GM23338 (cell line): ENCODE measurements at regions not wholly inside any gene's neighbourhood (a gene's known extent, or its start where the extent isn't known, plus 50 kb on each side); places are given as distances from the start of the nearest gene placed in this dataset.

Experiments
- ATAC-seq: fragments of 200-7000 bp; cut with Tn5 transposase; 3 replicates; pipeline ENCODE4 v1.9.1; 2020
- DNase-seq: peaks from one replicate; pipeline ENCODE4 v3.0.0-alpha.2; 2015; ENCODE audit warnings: low spot score
- H2AFZ ChIP-seq: fragments of 200-600 bp; sonication (generic); 2 replicates; pipeline ENCODE4 v1.8.0; 2016; ENCODE audit warnings: antibody characterized with exemption, mild to moderate bottlenecking, moderate library complexity
- H3F3A ChIP-seq: fragments of 200-600 bp; sonication (generic); replicated peaks from 2 replicates; pipeline ENCODE4 v1.8.0; 2017; ENCODE audit warnings: antibody characterized with exemption, mixed run types, low read depth
- H3K27ac ChIP-seq: fragments of 200-600 bp; sonication (generic); 2 replicates; pipeline ENCODE4 v1.6.1; 2016; ENCODE audit warnings: low read depth
- H3K27me3 ChIP-seq: fragments of 200-600 bp; sonication (generic); 2 replicates; pipeline ENCODE4 v1.8.0; 2016; ENCODE audit warnings: mild to moderate bottlenecking, mixed run types, moderate library complexity; ENCODE audit not compliant: insufficient read depth
- H3K36me3 ChIP-seq: fragments of 200-600 bp; sonication (generic); 2 replicates; pipeline ENCODE4 v1.8.0; 2016; ENCODE audit warnings: mild to moderate bottlenecking; ENCODE audit not compliant: insufficient read depth
- H3K4me1 ChIP-seq: fragments of 200-600 bp; sonication (generic); 2 replicates; pipeline ENCODE4 v1.8.0; 2016; ENCODE audit warnings: mild to moderate bottlenecking, moderate library complexity; ENCODE audit not compliant: insufficient read depth
- H3K4me2 ChIP-seq: fragments of 200-600 bp; sonication (generic); 2 replicates; pipeline ENCODE4 v1.7.1; 2017; ENCODE audit warnings: mixed run types
- H3K4me3 ChIP-seq: fragments of 200-600 bp; sonication (generic); 2 replicates; pipeline ENCODE4 v1.6.1; 2016; ENCODE audit warnings: mixed run types
- H3K79me2 ChIP-seq: fragments of 200-600 bp; sonication (generic); replicated peaks from 2 replicates; pipeline ENCODE4 v1.8.0; 2017; ENCODE audit warnings: mild to moderate bottlenecking; ENCODE audit not compliant: insufficient read depth
- H3K9me2 ChIP-seq: fragments of 200-600 bp; sonication (generic); 2 replicates; pipeline ENCODE4 v1.8.0; 2017; ENCODE audit not compliant: insufficient read depth
- H4K20me1 ChIP-seq: fragments of 200-600 bp; sonication (generic); replicated peaks from 2 replicates; pipeline ENCODE4 v1.8.0; 2017; ENCODE audit warnings: mild to moderate bottlenecking; ENCODE audit not compliant: insufficient read depth
- H3K27ac Mint-ChIP-seq: 2 replicates; pipeline ENCODE4 v1.8.0; 2020; ENCODE audit warnings: inconsistent platforms, mild to moderate bottlenecking, moderate library complexity, mixed read lengths
- H3K27me3 Mint-ChIP-seq: 3 replicates; pipeline ENCODE4 v1.8.0; 2022; ENCODE audit warnings: low read depth, mild to moderate bottlenecking, moderate library complexity, mixed read lengths, inconsistent platforms; ENCODE audit not compliant: insufficient read depth, poor library complexity
- H3K36me3 Mint-ChIP-seq: 3 replicates; pipeline ENCODE4 v1.8.0; 2021; ENCODE audit warnings: low read depth, mild to moderate bottlenecking, inconsistent platforms, moderate library complexity, mixed read lengths
- H3K4me1 Mint-ChIP-seq: 3 replicates; pipeline ENCODE4 v1.8.0; 2020; ENCODE audit warnings: mild to moderate bottlenecking, inconsistent platforms, mixed read lengths
- H3K4me3 Mint-ChIP-seq: 3 replicates; pipeline ENCODE4 v1.8.0; 2021; ENCODE audit warnings: moderate library complexity, mild to moderate bottlenecking, inconsistent platforms, mixed read lengths
- H3K9me3 Mint-ChIP-seq: 3 replicates; pipeline ENCODE4 v1.8.0; 2020; ENCODE audit warnings: moderate library complexity, mild to moderate bottlenecking, inconsistent platforms, mixed read lengths
- CREB1 ChIP-seq: fragments of 250-450 bp; sonication (Bioruptor Pico); IDR thresholded peaks from 2 replicates; pipeline ENCODE4 v1.5.0; 2020; ENCODE audit warnings: low read depth, mild to moderate bottlenecking, moderate library complexity
- CTCF ChIP-seq, 2 experiments: fragments of 200-600 bp in 1 of 2; sonication (generic) in 1 of 2; conservative IDR thresholded peaks; 2 replicates each; pipeline versions ENCODE4 v1.5.1 to v1.6.1; 2016 to 2017; ENCODE audit warnings: antibody characterized with exemption in 2 of 2, low read depth in 2 of 2, mild to moderate bottlenecking in 2 of 2, moderate library complexity in 1 of 2
- EZH2 ChIP-seq: fragments of 200-600 bp; sonication (generic); IDR thresholded peaks from one replicate; pipeline ENCODE4 v1.8.0; 2017; ENCODE audit warnings: antibody characterized with exemption, mild to moderate bottlenecking, low read depth; ENCODE audit not compliant: unreplicated experiment
- EZH2phosphoT487 ChIP-seq: fragments of 200-600 bp; sonication (generic); IDR thresholded peaks from one replicate; pipeline ENCODE4 v1.8.1; 2018; ENCODE audit warnings: antibody characterized with exemption; ENCODE audit not compliant: unreplicated experiment
- JUNB ChIP-seq: IDR thresholded peaks from one replicate; pipeline ENCODE4 v1.6.1; 2016; ENCODE audit warnings: antibody characterized with exemption; ENCODE audit not compliant: unreplicated experiment
- NANOG ChIP-seq: IDR thresholded peaks from 2 replicates; pipeline ENCODE4 v1.6.1; 2016; ENCODE audit warnings: antibody characterized with exemption, borderline replicate concordance
- POLR2AphosphoS5 ChIP-seq: IDR thresholded peaks from 2 replicates; pipeline ENCODE4 v1.6.1; 2016; ENCODE audit warnings: antibody characterized with exemption, low read depth
- STAT1 ChIP-seq: IDR thresholded peaks from one replicate; pipeline ENCODE4 v1.6.1; 2016; ENCODE audit warnings: antibody characterized with exemption; ENCODE audit not compliant: unreplicated experiment
- ZNF114 ChIP-seq: fragments of 250-450 bp; sonication (Bioruptor Pico); IDR thresholded peaks from 2 replicates; pipeline ENCODE4 v1.5.0; 2020; ENCODE audit warnings: mild to moderate bottlenecking, moderate library complexity
- ZNF331 ChIP-seq: fragments of 250-450 bp; sonication (Bioruptor Pico); IDR thresholded peaks from 2 replicates; pipeline ENCODE4 v1.5.0; 2020; ENCODE audit warnings: low read depth, mild to moderate bottlenecking, moderate library complexity
- ZNF462 ChIP-seq: fragments of 250-450 bp; sonication (Bioruptor Pico); IDR thresholded peaks from 2 replicates; pipeline ENCODE4 v1.5.0; 2020; ENCODE audit warnings: mild to moderate bottlenecking, moderate library complexity
- TF ChIP-seq, protein P1 (sequence below): IDR thresholded peaks from one replicate; pipeline ENCODE4 v1.6.1; 2018; ENCODE audit warnings: antibody characterized with exemption; ENCODE audit not compliant: unreplicated experiment
- TF ChIP-seq, protein P2 (sequence below): IDR thresholded peaks from 2 replicates; pipeline ENCODE4 v1.6.1; 2016; ENCODE audit warnings: antibody characterized with exemption

DNA sequence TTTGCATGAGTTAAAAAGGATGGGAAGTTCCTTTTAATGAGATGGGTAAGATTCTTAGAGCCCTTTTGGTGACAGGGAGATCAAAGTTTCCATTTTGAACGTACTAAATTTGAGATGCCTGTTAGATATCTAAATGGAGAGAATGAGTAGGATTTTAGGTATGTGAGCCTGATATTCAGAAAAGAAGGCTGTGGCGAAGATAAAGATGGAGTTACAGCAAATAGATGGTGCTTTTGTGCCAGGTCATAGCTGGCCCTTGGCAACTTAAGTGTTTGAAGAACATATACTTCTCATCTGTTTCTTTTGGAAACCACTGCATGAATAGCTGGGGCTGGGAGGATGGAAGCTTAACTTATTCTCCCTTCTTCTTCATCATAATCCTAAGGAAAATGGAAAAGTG is 282.5 kb downstream of the PTBP2 start:
- no peak overlapping the region for H3K27ac ChIP-seq
- no peaks in the 10 kb centered on the region for H3K79me2 ChIP-seq
- ATAC-seq (no peak), DNase-seq (no peak)
- no peaks in the 10 kb centered on the region for H3K4me1 ChIP-seq
- no peaks in the 10 kb centered on the region for H3F3A ChIP-seq
- H3K4me3 ChIP-seq, result no peak overlapping the region
- Mint-ChIP-seq H3K27me3 (peaks cover 3% of the 10 kb centered on the region), H3K36me3 (no peaks in the 10 kb centered on the region), H3K4me3 (no peak overlapping the region), H3K9me3 (no peaks in the 10 kb centered on the region), H3K4me1 (peaks cover 4% of the 10 kb centered on the region; the same call in 2 of the 3 replicates), H3K27ac (no peak overlapping the region)
- H3K36me3 ChIP-seq, result no peaks in the 10 kb centered on the region
- H4K20me1 ChIP-seq, result no peaks in the 10 kb centered on the region
- no peak overlapping the region for H3K4me2 ChIP-seq
- H3K9me2 ChIP-seq, result peaks cover 7% of the 10 kb centered on the region; the same call in 1 of the 2 replicates
- H3K27me3 ChIP-seq, result no peaks in the 10 kb centered on the region
- TF ChIP-seq ZNF114 (CRISPR knock-in tag), result no peak
- no peak for TF ChIP-seq STAT1
- TF ChIP-seq, protein P1, sequence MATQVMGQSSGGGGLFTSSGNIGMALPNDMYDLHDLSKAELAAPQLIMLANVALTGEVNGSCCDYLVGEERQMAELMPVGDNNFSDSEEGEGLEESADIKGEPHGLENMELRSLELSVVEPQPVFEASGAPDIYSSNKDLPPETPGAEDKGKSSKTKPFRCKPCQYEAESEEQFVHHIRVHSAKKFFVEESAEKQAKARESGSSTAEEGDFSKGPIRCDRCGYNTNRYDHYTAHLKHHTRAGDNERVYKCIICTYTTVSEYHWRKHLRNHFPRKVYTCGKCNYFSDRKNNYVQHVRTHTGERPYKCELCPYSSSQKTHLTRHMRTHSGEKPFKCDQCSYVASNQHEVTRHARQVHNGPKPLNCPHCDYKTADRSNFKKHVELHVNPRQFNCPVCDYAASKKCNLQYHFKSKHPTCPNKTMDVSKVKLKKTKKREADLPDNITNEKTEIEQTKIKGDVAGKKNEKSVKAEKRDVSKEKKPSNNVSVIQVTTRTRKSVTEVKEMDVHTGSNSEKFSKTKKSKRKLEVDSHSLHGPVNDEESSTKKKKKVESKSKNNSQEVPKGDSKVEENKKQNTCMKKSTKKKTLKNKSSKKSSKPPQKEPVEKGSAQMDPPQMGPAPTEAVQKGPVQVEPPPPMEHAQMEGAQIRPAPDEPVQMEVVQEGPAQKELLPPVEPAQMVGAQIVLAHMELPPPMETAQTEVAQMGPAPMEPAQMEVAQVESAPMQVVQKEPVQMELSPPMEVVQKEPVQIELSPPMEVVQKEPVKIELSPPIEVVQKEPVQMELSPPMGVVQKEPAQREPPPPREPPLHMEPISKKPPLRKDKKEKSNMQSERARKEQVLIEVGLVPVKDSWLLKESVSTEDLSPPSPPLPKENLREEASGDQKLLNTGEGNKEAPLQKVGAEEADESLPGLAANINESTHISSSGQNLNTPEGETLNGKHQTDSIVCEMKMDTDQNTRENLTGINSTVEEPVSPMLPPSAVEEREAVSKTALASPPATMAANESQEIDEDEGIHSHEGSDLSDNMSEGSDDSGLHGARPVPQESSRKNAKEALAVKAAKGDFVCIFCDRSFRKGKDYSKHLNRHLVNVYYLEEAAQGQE, result no peak
- no peak for TF ChIP-seq POLR2AphosphoS5
- no peak for TF ChIP-seq CREB1 (CRISPR knock-in tag)
- no peak for TF ChIP-seq EZH2
- TF ChIP-seq JUNB, result no peak
- no peak for TF ChIP-seq NANOG
- TF ChIP-seq, protein P2, sequence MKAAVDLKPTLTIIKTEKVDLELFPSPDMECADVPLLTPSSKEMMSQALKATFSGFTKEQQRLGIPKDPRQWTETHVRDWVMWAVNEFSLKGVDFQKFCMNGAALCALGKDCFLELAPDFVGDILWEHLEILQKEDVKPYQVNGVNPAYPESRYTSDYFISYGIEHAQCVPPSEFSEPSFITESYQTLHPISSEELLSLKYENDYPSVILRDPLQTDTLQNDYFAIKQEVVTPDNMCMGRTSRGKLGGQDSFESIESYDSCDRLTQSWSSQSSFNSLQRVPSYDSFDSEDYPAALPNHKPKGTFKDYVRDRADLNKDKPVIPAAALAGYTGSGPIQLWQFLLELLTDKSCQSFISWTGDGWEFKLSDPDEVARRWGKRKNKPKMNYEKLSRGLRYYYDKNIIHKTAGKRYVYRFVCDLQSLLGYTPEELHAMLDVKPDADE, result no peak
- TF ChIP-seq ZNF462 (CRISPR knock-in tag), result no peak
- TF ChIP-seq EZH2phosphoT487, result no peak
- no peak for TF ChIP-seq CTCF (conservative IDR thresholded peaks at IDR 0.05; ENCODE audit: low read depth in 2 of 2)
- TF ChIP-seq ZNF331, result no peak
- no peak overlapping the region for H2AFZ ChIP-seq
